CD4-positive, alpha-beta T cell treated with Interferon gamma for 1 hour (primary cell): ENCODE measurements at regions not wholly inside any gene's neighbourhood (a gene's known extent, or its start where the extent isn't known, plus 50 kb on each side); places are given as distances from the start of the nearest gene placed in this dataset.

Experiments used
- DNase-seq: peaks from one replicate; pipeline ENCODE4 v3.0.0-alpha.2; 2020

DNA sequence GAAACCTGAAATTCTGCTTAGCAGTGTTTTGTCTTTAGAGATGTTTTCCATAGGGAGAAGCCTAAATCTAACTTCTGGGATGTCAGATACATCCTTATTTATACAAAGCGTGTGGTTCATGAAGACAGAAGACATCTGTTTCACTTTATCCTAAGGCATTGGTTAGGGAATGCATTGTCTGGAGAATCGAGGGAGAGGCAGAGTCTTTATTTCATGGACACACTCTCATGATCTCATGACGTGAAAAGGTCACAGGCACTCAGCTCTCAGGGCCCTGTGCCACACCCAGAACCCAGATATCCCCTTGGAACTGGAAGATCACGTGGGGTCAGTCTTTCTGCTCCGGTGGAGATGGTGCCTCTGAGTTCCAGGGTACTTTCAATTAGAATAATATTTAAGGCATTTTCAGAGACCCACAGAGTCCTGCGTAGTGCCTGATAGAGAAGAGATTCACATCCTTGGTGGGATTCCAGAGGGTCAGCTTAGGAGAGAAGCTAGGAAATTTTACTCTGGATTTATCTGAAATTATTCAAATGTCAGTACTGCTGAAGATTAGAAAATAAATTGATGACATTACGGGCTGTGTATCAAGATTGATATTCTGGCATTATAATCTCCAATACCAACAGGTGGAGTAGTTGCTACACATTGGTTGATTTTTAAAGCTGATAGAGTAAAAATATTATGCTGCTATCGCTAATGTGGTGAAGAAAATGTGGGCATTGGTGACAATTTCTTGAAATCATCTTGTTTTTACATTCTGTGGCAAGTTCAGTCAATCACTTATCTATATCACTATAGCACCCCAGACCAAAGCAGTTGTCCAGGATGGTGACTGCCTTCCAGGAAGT is 378.3 kb downstream of the MTRR start:
- no peak for DNase-seq

- DNase-seq: no peak
Observed at GRCh38 chr5:8253376-8253775, 384.4 kb downstream of the MTRR start.

DNA sequence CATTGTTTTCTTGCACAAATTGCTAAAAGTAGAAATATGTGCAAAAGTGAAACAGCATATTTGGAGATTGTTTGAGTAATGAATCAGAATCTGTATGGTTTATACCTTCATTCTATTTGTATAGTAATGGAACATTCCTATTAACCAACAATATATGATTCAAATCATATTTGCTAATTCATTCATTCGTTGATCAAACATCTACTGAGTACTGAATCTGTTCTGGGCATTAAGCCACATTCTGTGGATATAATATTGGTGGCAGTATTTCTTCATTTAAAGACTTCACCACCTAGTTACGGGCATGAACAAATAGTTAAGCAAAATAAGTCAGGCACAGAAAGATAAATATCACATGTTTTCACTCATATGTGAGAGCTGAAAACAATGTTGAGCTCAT is 385.7 kb downstream of the MTRR start:
- DNase-seq: no peak

GRCh38 chr5:8258801-8259200 is 389.9 kb downstream of the MTRR start:
- no peak for DNase-seq

DNA sequence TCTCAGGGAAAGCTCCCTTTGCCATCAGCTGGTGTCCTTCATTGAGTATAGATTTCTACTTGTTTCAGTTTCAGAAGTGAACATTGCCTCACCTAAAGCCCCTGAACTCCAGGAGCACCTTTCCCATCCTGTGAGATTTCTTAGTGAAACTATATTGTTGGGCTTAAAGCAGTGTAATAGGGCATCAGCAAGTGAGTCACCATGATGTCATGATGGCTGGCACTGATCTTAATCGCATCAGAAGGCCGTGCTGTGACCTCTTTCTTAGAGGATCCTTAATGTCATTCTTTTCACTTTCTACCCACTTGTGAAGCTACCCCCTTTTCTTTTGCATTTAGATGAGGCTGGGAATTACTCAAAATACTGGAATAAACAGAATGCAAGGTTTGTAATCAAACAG is 401.3 kb downstream of the MTRR start:
- DNase-seq: no peak

GRCh38 chr5:8280711-8281363 is 411.9 kb downstream of the MTRR start:
- no peak for DNase-seq

GRCh38 chr5:8288334-8288733 is 419.4 kb downstream of the MTRR start:
- DNase-seq: no peak

DNA sequence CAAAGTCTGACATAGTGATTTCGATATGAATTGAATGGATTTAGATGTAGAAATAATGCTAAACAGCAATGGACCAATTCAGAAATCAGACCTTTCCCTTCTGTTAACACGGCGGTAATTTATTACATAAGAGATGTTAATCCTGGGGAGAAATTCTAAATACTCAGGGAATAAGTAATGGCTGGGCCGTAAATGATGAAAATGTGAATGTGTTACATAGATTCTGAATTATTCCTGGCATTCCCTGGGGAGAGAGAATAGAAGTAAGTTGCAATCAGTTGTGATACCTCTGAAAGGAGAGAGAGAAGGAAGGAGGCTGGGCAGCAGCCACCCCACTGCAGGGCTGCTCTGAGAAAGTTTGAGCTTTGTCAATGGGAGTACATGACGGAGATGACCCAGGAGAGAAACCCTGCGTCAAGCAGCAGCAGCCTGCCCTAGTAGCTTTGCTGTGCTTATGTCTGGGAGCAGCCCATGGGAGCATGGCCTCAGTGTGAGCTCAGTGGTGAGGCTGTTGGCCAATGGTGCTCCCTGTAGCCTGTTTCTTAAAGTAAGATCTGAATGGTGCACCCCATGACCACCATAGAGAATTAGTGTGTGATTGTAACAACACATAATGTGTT is 420.1 kb downstream of the MTRR start:
- DNase-seq: no peak

GRCh38 chr5:8289779-8290178 is 420.8 kb downstream of the MTRR start:
- no peak for DNase-seq

DNA sequence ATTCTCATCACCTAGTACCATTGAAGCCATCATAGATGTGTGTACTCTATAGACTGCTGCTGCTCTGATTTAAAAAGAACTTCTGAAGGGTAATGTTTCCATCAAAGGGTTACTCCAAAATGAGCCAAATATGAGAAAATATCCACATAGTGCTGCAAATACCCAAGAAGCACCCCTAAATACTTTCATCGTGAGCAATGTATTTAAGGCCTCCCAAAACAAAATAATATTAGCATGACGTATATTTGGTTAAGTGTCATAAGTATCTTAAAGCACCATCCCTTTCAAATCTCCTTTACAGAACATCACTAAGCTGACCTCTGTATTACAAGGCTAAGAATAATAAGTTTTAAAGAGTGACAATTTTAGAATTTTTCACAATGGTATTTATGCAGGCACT is 421.8 kb downstream of the MTRR start:
- DNase-seq: no peak

DNA sequence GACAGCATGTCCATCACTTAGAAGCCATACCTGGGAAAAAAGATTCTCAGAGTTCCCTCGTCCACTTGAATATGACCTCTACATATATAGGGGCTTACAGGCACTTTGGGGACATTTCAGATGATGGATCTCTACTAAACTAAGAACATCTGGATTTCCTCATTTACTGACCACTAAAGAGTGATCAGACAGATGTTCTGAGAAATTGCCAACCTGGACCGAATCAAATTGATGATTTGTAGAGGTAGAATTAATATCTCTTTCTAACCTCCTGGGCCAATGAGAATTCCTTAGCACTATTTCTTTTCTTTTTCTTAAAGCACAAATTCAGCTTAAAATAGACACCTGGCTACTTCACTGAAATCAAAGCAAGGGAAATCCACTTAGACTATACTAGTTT is 422.7 kb downstream of the MTRR start:
- no peak for DNase-seq

- DNase-seq: no peak
Observed at GRCh38 chr5:8295141-8295540, 426.2 kb downstream of the MTRR start.

DNA sequence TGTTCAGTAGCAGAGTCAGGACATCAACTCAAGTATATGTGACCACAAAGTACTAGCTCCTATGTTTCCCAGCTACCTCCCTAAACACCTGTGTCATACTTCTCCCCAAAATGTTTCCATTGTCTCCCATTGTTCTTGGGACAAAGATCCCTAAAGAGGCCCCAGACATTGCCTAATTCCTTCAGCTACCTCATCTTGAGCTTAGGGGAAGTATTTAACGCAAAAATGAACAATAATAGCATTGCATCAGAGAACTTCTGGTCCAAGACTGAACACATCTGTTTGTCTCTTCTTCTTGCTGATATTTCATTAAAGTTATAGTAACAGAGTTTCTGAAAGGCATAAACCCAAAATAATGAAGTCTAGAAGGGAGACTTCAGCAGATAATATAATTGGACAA is 430.8 kb downstream of the MTRR start:
- no peak for DNase-seq

DNA sequence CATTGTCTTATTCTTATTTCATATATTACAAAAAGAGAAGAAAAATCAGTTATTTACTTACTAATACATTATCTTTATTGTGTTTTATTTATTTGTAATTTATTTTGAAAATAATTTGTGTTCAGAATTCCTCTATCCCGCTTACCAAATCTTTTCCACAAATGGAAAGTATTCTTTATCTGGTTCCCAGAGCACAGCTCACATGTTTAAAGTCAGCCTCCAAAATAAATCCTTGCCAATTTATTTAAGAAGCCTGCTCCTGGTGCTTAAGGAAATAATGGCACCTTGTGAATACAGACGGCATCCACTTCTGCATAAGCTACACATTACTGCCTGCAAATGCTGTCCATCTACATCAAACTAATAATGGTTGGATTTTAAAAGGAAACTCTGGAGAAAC is 435.4 kb downstream of the MTRR start:
- DNase-seq: no peak

GRCh38 chr5:8306288-8306896 is 437.4 kb downstream of the MTRR start:
- no peak for DNase-seq

- DNase-seq: no peak
Observed at GRCh38 chr5:8314965-8315364, 446.0 kb downstream of the MTRR start.

- DNase-seq: no peak
Observed at GRCh38 chr5:8316608-8317280, 447.8 kb downstream of the MTRR start.

- DNase-seq: no peak
Observed at GRCh38 chr5:8317335-8317734, 448.4 kb downstream of the MTRR start.

- no peak for DNase-seq
Observed at GRCh38 chr5:8320244-8320643, 451.3 kb downstream of the MTRR start.

DNA sequence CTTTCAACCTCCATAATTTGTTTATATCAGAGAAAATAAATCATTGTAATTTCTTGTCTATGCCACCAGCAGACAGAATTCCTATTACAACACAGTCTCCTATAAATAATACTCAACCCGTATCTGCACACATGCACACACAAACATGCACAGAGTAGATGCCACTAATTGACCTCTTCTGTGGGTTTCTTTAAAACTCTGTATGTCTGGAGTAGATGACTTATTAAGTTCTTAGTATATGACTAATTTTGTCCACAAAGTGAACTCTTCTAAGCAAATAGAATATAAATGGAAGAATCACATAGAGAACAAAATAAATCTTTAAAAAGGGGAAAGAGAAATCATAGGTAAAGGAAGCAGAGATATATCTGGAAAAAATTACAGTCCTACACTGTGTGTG is 452.3 kb downstream of the MTRR start:
- no peak for DNase-seq

GRCh38 chr5:8322484-8322883 is 453.5 kb downstream of the MTRR start:
- DNase-seq: no peak

DNA sequence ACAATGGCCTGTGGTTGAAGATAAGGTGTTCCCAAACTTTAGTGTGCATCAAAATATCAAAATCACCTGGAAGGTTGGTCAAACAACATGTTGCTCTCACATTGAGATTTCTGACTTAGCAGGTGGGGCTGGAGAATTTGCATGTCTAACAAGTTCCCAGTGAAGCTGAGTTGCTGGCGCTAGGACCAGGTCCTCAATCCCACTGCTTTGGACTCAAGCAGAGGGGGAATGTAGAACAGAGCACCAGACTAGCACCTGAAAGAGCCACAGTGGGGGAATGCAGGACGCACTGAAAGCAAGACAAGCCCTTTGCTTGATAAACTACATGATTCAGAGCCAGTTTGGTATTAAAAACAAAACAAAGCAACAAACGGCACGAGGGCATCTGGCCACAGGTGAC is 458.1 kb downstream of the MTRR start:
- DNase-seq: no peak

DNA sequence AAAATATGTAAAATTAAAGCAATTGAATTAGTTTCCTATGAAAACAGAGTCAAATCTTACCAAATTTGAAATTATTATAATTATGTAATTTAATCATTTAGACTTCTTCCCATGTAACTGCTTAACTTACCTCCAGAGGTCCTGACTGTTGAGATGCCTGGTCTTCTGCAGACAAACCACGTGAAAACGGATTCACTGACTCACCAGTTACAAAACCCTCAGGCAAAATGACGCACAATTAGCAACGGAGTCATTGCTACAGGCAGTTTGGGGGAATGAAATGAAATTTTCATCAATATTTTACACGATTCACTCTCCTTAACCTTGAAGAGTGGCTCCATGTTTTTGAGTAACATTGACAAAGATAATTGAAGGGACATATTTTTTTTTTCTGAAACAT is 460.8 kb downstream of the MTRR start:
- DNase-seq: no peak
